Umbilical cord (tissue), 1 donor: ENCODE measurements at regions not wholly inside any gene's neighbourhood (a gene's known extent, or its start where the extent isn't known, plus 50 kb on each side); places are given as distances from the start of the nearest gene placed in this dataset.

ENCODE experiments used
- DNase-seq: peaks from one replicate; pipeline ENCODE4 v3.0.0-alpha.2; 2015; ENCODE audit warnings: low spot score

DNA sequence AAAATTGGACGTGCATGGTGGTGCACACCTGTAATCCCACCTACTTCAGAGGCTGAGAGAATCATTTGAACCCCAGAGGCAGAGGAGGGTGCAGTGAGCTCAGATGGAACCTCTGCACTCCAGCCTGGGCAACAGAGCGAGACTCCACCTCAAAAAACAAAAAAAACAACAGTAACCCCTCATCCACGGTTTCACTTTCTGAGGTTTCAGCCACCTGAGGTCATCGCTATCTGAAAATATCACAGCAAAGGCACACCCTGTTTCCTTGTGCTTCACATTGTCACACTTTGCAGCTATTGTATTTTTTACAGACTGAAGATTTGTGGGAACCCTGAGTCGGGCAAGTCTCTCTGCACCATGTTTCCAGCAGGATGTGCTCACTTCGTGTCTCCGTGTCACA, 54.1 kb upstream of the FOXQ1 start:
- DNase-seq: no peak

DNA sequence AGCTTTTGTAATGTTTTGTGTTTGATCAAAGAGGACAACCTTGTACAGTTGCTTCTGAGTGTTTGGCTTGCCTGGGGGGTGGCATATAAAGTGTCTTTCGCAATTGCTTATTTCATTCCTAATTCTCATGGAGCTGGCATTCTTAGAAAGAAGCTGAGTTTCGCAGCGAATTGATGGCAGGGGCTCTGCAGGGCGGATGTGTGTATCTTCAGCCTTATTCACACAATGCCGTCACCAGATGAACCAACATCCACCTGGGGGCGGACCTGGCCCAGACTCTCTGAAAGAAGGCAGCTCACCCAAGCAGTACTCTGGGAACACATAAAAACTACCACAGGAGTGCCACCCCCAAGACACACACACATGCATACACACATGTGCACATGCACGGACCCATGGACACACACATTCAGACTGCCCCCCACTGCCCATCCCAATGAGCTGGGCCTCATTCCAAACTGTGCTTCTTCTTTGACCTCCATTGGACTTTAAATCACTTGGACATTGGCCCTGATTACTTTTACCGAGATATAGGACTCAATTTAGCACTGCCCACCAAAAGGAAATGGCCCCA, 55.4 kb upstream of the FOXQ1 start:
- DNase-seq: no peak

DNA sequence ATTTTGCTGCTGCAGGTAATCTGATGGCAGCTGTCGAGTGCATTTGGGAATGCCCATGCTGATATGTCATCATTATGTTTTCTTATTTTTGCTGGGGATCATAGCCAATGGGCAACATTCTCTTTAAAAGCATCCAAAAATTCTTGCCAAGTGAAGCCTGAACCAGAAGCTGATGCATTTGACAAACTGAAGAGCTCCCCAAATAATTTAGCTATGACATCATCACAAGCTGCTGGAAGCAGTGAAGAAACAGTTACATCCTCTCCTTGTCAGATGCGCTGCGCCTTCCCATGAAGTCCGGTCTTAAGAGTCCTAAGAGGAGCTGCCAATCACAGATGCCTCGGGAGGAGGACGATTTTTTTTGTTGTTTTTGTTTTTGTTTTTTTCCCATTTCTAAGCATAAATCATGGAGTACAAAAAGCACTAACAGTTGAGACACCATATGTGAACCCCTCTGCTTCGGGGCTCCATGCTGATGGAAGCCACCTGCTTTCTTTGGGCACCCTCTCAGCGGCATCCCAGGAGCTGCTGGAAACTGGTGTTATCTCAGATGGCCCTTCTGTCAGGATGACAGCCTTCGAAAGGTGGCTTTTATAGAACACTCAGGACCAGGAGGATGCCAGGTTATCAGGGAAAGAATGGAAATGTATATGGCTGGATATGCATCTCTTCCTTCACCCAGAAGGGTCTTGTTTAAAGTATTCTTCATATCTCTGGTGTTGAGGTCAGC, 56.1 kb upstream of the FOXQ1 start:
- peak; percentile 15 for DNase-seq

DNA sequence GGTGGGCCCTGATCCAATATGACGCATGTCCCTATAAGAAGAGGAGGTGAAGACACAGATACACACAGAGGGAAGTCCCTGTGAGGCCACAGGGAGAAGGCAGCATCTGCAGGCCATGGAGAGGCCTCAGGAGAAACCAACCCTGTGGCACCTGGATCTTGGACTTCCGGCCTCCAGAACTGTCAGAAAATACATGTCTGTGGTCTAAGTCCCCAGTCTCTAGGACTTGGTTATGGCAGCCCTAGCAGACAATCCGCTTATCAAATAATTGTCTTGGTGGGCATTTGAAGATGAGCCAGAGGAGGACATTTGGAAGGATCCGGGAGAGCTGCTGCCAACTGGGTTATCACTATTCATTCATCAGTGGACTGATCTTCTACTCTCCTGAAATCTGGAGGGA, 57.6 kb upstream of the FOXQ1 start:
- no peak for DNase-seq

DNA sequence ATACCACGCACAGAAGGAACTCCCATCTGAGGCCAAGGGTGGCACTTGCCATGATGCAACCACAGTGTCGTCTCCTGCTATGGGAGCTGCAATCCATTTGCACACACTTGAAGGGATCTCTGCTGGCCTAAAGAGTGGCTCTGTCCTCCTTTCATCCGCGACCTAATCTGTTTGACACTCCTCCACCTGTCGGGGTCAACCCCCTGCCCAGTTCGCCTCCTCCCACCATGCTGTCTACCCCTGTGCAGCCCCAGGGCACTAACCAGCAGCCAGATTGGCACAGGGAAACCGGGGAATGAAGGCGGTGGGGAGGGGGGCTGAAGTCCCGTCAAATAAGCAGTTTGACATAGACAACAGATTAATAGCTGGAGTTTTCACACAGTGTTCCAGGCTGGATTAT, 58.1 kb upstream of the FOXQ1 start:
- no peak for DNase-seq

DNA sequence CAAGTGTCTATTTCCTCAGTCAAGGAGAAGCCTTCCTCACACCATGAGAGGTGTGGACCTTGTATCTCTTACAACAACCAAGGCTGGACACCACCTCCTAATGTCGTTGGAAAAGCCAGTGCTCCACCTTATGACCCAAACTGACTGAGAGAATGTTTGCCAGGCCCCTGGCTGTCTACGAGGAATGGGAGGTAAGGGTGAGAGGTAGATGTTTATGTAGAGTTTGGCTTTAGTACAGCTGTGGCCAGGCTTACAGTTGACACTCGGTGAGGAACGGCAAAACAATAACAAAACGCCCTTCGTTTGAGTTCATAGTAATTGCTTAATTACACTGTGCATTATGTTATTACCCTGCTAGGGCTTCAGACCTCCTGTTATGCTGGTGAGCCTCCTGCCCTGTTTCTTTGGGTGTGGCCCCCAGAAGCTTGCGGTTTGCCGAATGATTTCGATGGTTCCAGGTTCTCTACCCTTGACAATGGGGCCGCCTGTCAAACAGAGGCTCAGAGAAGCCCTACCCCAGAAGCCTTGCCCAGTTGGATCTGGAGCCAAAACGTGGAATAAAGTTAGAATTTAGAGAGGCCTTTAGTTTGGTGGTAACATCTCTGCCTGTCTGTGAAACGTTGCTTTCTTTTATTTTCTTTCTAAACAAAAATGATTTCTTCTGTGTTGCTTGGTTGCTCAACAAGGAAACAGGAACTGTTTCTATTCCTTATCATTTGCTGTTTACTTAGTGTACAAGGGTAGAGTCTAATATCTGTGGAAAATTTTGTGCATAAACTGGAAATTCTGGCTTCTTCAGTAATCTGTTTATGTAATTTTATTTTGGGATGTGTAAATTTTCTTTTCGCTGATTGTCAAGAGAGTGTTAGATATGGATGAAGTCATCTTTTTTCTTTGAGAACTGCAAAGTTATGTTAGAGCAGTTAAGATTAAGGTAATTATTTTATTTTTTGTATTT, 60.4 kb upstream of the FOXQ1 start:
- DNase-seq: no peak

DNA sequence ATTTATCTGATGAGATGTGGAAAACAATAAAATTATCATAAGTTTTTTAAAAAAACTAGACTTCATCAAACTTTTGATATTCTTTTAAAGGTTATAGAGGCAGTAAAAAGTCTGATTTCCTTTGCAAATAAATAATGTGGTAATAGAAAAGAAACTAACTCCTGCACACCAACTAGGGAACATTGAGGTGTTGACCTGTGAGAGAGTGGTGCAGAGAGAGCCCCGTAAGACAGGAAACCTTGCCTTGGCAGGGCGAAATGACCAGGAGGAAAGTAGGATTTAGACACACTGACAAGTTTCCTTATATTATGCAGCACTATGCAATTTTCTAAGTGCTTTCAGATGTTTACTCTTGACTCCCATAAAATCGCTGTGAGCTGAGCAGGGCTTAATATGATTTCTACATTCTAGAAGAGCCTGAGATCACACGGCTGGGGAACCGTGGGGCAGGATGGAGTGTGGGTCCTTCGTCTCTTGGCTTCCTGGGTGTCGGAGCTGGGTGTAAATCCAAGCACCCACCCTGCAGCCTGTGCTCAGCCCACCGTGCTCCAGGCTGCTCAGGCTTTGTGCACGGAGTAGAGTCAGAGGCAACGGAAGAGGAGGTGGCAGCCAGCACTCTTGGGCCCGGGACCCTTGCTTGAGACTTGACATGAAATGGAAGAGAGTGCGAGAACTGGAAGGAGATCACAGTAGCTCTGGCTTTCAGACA, 61.3 kb upstream of the FOXQ1 start:
- DNase-seq: no peak

DNA sequence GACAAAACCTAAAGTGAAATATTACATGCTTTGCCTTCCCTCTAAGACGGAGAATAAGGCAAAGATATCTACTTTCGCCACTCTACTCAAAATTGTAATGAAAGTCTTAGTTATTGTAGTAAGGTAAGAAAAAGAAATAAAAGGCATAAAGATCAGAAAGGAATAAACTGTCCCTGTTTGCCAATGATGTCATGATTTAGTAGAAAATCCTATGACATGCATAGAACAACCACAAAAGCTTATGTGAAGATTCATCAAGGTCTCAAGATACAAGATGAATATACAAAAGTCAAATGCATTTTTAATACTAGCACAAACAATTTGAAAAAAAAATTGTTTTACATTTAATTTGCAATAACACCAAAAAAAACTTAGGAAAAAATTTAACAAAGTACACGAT, 64.0 kb upstream of the FOXQ1 start:
- DNase-seq: no peak

DNA sequence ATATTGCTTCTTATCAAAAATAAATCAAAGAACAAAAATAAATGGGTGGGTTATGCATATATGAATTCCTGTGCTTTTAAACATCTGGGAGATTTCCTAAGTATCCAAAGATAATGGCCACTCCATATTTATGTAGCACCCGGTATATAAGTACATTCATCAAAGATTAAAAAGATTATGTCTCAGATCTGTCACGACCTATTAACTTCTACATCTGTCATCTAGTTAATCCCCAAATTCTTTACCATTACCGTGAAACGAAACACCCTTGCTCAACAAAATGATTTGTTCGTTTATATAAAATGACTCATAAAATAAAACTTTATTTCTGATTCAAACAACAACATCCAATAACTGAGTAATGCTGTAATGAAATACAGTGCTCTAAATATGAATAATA, 64.8 kb upstream of the FOXQ1 start:
- DNase-seq: no peak

DNA sequence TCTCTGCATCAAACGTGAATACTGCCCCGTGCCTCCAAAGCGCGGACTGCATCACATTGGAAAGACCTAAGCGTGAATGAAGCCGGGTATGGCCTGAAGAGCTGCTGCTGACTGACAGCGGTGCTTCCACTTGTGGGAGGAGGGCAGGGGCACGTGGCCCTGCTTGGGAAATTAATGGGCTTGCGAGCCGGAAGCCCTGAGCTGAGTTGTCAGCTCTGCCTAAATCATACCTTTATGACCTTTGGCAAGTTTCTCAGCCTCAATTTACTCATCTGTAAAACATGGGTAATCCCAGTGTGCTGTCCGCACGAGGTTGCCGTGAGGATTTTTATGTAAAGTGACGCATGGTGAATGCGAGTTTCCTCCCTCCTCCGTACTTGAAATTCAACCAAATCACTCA, 67.0 kb upstream of the FOXQ1 start:
- no peak for DNase-seq

DNA sequence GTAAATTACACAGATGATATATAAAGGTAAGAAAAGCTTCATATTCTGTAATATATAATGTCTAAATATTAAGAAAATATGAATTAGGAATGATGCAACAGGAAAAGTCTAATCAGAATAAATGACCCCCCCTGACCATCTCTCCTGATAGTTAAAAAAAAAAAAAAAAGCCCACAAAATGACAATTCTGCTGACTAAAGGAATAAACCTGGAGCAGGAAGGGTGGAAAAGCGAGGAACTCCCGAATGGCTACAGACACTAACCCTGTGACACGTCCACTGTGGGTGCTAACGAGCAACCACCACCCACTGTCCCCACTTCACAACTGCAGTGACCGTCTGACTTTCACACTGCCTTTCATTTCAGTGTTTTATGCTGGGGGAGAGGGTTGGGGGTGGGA, 67.6 kb upstream of the FOXQ1 start:
- no peak for DNase-seq

DNA sequence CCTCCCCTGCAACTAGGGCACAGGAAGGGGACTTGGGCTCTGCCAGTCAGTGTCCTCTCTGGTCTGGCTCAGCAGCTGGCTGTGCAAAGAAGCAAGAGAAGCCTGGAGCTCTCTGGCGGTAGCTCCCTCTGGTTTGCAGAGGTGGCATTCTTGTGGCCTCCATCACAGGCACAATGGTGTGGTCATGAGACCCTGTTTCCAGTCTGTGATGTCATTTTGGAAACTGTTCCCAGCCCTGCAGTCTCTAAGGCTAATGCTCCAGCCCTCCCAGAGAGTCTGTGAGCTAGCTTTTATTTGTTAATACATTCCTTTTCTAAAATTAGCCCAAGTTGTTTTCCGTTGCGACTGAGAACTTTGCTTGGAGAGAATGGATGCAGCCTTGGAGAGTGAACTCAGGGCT, 69.5 kb upstream of the FOXQ1 start:
- no peak for DNase-seq

DNA sequence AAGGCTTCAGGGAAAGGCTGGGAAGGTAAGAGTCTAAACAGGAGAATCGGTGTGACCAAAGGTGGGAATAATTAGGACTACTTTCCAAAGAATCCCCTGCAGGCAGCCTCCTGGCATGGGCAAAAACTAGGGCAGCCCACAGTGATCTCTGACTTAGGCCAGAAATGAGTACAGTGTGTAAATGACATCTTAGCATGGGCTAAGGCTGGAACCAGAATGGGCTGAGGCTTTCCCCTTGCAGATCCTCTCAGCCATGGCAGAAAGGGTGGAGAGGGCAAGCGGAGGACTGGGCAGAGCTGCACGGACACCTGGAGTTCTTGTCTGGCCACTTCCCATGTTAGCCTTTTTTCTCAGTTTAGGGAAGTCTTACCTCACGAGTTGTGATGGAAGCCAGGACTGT, 69.9 kb upstream of the FOXQ1 start:
- no peak for DNase-seq

DNA sequence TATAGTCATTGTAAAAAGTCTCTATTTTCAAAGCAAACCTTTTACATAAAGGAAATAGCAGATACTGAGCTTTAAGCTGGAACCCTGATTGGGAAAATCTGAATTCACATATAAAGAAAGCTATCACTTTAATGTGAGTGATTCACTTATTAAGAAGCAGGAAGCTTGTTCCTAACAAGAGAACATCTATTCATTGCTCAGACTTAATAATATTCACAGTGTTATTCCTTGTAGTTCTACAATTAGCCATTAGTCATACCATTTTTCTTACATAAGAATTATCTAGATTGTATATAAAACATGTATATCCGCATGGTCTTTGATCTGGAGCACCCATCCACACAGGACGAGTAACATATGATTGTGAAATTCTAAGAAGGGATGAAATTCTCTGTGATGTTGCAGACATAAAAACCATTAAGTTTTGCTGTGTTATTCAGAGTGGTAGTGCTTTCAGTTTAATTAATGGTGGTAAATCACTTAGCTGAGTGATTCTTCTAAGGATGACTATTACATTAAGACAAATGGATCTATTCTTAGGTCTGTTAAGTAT, 71.1 kb upstream of the FOXQ1 start:
- no peak for DNase-seq

DNA sequence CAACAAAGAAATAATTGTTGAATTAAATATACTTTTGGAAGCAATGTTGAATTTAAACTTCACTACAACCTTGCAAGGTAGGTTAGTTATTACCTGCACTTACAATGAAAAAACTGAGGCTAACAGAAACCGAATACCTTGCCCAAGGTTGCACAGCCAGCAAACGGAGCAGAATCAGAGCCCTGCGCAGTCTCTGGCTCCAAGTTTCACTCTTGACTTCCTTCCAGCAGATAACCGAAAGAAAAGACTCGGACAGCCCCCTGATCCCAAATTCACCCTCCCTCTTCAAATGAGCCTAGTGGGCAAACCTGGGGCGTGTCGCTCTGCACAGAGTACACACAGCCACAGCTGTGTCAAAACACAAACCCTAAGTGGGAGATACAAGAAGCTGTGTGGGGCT, 72.1 kb upstream of the FOXQ1 start:
- no peak for DNase-seq

DNA sequence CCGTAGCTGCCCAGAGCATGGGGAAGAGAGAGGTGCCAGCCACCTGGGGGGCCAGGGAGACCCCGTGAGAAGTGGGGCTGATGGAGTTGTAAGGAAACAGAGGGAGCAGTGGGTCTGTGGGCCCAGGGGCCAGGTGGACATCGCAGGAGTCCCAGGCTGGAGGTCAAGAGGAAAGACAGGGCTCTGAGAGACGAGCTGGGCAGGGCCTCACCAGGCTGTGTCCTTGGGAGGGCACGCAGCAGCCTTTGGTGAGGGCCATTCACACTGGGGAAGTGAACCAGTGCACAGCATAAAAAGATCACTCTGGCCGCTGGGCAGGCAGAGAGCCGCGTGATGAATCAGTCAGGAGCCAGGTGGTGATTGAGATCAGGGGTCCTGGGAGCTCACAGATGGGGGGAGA, 73.9 kb upstream of the FOXQ1 start:
- no peak for DNase-seq

DNA sequence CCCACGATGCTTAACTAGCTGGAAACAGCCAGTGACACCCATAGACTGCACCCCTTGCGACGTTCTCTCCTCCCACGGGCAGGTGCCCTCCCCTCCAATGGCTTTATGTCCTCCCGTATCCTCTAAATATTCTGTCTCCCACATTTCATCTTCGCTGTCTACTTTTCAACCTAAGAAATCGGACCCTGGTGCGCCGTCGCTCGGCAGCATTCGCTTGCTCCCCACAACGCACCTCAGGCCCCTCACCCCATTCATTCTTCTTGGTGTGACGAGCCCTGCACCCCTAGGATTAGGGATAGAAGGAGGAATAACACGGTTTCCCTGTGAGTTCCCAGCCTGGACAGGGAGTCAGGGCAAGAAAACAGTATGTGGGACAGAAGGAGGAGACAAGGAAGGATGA, 74.3 kb upstream of the FOXQ1 start:
- no peak for DNase-seq

DNA sequence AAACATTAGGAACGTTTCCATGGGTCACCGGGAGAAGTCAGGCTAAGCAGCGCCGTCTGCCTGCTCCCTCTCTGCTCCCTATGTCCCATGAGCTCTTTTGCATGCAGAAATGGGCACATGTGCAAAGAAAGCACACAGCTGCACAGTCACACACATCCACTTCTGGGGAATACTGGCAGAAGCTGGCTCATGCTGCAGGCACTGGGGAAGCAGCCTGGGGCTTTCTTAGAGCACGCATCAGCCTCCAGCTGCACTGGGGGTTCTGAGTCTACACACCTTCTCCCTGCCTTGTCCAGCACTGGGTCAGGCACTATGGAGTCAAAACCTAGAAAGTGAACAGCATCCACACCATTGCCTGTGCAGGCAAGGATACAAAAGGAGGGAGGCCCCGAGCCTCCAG, 76.1 kb upstream of the FOXQ1 start:
- DNase-seq: no peak

DNA sequence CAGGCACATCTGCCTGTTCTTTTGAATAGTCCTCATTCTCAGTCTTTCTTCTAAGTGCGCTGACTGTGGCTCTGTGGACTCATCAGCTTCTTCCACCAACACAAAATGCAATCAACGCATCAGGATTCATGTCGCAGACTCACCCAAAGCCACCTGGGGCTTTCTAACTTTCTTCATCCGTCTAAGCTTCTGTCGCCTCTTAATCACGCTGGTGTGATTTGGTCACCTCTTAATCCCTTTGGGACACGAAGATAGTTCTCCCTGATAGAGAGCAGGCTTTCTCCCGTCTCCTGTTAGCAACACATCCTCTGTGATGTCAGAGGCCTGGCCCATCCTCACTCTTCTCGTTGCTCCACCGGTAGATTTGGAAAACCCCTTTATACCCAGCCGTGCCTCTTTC, 78.0 kb upstream of the FOXQ1 start:
- no peak for DNase-seq

DNA sequence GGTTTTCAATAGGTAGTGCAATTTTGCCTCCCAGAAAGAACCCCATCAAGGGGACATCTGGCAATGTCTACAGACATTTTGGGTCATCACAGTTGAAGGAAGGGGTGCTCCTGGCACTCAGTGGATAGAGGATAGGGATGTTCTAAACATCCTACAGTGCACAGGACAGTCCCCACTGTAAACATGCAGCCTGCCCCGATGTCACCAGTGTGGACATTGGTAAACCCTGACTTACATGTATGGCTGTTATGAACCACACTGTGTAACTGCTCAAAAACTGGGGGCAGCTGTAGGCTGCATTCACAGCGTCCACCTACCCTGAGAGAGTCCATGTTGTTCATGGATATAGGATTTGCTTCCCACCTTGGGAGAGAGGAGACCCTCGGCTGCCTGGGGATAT, 79.3 kb upstream of the FOXQ1 start:
- DNase-seq: no peak

DNA sequence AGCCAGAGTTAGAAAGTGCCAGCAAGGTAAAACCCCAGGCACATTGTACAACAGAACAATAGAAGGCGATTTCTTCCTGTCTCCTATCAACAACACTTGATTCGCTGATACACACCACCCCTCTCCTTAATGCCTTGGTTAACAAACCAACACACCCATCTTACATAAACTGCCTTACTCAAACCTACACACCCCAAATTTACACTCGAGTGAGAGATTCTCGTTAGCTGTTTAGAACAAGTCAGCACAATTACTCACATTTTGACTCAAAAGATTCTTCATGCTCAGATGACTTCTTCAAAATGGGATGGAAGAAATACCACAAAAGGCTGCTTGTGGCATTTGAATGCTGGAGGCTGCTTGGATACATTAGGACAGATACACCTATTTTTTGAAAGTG, 80.0 kb upstream of the FOXQ1 start:
- DNase-seq: no peak
